Esophagus (tissue), 2 donors: ENCODE measurements at regions not wholly inside any gene's neighbourhood (a gene's known extent, or its start where the extent isn't known, plus 50 kb on each side); places are given as distances from the start of the nearest gene placed in this dataset.

Experiments
- H3K27ac ChIP-seq, 2 donors: one replicate each; pipeline ENCODE4 v1.5.1; 2013; ENCODE audit warnings: low read depth in 2 of 2, mild to moderate bottlenecking in 2 of 2, inconsistent platforms in 1 of 2, low read length in 1 of 2, moderate library complexity in 1 of 2
- H3K27me3 ChIP-seq, 2 donors: one replicate each; pipeline ENCODE4 v1.6.1; 2013; ENCODE audit warnings: low read length in 2 of 2, control low read depth in 1 of 2, mild to moderate bottlenecking in 1 of 2; ENCODE audit not compliant: insufficient read depth in 2 of 2, control insufficient read depth in 1 of 2
- H3K36me3 ChIP-seq, 2 donors: one replicate each; pipeline ENCODE4 v1.6.1; 2013; ENCODE audit warnings: low read length in 1 of 2; ENCODE audit not compliant: control insufficient read depth in 2 of 2, insufficient read depth in 2 of 2
- H3K4me1 ChIP-seq, 2 donors: one replicate each; pipeline ENCODE4 v1.6.1; 2013; ENCODE audit warnings: low read length in 1 of 2; ENCODE audit not compliant: control insufficient read depth in 2 of 2, insufficient read depth in 2 of 2
- H3K4me3 ChIP-seq, 2 donors: one replicate each; pipeline ENCODE4 v1.5.1; 2013; ENCODE audit warnings: low read length in 2 of 2, mild to moderate bottlenecking in 2 of 2, low read depth in 1 of 2, moderate library complexity in 1 of 2
- H3K9me3 ChIP-seq, 2 donors: one replicate each; pipeline ENCODE4 v1.6.1; 2013; ENCODE audit warnings: mild to moderate bottlenecking in 2 of 2, low read depth in 1 of 2, low read length in 1 of 2, moderate library complexity in 1 of 2; ENCODE audit not compliant: control insufficient read depth in 2 of 2, insufficient read depth in 1 of 2
- WGBS, 2 donors: extraction: QIAGEN DNeasy Blood & Tissue Kit; methylation state at CpG; one replicate each; pipeline ENCODE4 v1.1.7; 2013; 5-methylcytosine and 5-hydroxymethylcytosine counted together
- donor health status: healthy with polysubstance abuse.
- donor health status: Bipolar disorder and iron deficiency.

DNA sequence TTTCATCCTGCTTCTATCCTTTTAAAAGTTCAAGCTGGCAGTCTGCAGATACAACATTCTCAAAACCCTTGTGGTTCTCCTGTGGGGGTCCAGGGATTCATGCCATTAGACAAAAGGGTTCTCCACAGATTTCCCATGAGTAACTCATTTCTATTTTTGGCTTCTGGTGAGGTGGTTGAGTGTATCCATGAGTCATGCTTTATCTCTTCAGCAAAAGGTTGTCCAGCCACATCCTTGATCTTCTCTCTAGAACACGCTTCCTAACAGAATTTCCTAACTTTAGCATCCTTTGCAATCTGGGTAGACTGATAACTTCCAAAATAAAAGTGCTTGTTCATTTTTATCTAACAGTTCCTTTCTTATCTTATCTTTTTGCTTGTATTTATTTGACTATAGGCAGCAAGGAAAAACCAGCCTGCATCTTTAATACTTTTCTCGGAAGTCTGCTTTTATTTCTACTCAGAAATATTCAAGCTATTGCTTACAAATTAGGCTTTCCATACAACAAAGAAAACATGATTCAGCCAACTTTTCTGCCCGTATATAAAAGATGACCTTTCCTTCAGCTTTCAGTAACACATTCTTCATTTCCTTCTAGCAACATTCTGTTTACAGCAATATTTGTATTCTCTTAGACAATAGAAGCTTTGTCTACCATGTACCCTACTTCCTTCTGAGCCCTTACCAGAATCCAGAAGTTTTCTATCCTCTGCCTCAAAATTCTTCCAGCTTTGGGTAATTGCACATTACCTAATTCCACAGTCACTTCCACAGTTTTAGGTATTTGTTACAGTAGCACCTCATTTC is 79.3 kb upstream of the IL6 start:
- Histone ChIP-seq H3K27me3 (no peaks in the 10 kb centered on the region), H3K9me3 (peaks cover 4 to 6% of the 10 kb centered on the region in 2 donors), H3K4me3 (no peak overlapping the region), H3K36me3 (no peaks in the 10 kb centered on the region), H3K4me1 (no peaks in the 10 kb centered on the region), H3K27ac (no peak overlapping the region)
- WGBS, 2 donors: 72 to 78% methylated on average over 3 of the region's 3 CpGs

DNA sequence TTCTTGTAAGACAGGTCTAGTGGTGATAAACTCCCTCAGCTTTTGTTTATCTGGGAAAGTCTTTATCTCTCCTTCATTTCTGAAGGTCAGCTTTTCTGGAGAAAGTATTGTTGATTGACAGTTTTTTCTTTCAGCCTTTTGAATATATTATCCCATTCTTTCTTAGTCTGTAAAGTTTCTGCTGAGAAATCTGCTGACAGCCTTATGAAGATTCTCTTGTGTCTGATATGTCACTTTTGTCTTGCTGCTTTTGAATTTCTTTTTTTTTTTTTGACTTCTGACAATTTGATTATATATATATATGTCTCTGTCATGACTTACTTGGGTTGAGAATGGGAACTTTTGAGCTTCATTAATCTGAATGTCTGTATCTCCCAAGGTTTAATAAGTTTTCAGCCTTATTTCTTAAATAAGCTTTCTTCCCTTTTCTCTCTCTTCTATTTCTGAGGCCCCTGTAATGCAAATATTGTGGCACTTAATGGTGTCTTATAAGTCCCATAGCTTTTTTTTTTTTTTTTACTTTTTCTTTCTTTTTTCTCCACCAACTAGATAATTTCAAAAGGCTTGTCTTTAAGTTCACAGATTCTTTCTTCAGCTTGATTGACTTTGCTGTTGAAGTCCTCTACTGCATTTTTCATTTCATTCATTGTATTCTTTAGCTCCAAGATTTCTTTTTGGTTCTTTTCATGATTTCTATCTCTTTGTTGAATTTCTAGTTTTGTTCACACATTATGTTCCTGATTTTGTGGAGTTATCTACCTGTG is 81.4 kb upstream of the IL6 start:
- no peaks in the 10 kb centered on the region for H3K36me3 ChIP-seq
- H3K4me1 ChIP-seq: no peaks in the 10 kb centered on the region
- no peaks in the 10 kb centered on the region for H3K27me3 ChIP-seq
- no peak overlapping the region for H3K4me3 ChIP-seq
- H3K27ac ChIP-seq: no peak overlapping the region
- H3K9me3 ChIP-seq: peaks cover 4 to 6% of the 10 kb centered on the region in 2 donors

DNA sequence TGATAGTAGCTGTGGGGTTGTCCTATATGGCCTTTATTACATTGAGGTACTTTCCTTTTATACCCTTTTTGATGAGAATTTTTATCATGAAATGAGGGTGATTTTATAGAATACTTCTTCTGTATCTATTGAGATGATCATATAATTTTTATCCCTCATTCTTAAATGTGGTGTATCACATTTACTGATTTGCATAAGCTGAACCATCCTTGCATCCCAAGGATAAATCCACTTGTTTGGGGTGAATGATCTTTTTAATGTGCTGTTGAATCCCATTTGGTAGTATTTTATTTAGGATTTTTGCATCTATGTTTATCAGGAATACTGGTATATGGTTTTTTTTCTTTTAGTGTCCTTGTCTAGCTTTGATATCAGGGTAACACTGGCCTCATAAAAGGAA is 84.5 kb upstream of the IL6 start:
- no peaks in the 10 kb centered on the region for H3K4me1 ChIP-seq
- H3K27ac ChIP-seq: no peak overlapping the region
- no peaks in the 10 kb centered on the region for H3K36me3 ChIP-seq
- no peaks in the 10 kb centered on the region for H3K27me3 ChIP-seq
- no peak overlapping the region for H3K4me3 ChIP-seq
- H3K9me3 ChIP-seq: peaks cover 4 to 6% of the 10 kb centered on the region in 2 donors

DNA sequence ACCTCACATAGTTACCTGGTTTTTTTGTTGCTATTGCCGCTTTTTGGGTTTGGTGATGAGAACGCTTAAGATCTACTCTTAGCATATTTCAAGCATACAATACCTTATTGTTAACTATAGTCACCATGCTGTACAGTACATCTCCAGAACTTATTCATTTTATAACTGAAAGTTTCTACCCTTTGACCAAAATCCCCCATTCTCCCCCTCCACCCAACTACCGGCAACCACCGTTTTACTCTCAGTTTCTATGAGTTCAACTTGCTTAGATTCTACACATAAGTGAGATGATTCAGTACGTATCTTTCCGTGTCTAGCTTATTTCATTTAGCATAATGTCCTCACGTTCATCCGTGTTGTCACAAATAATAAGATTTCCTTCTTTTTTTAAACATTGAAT is 86.7 kb upstream of the IL6 start:
- Histone ChIP-seq H3K9me3 (peaks cover 0 to 2% of the 10 kb centered on the region in 2 donors), H3K27me3 (no peaks in the 10 kb centered on the region), H3K27ac (no peak overlapping the region), H3K36me3 (no peaks in the 10 kb centered on the region), H3K4me3 (no peak overlapping the region), H3K4me1 (no peaks in the 10 kb centered on the region)
- 83 to 85% methylated on average over 8 of the region's 8 CpGs for WGBS, 2 donors

DNA sequence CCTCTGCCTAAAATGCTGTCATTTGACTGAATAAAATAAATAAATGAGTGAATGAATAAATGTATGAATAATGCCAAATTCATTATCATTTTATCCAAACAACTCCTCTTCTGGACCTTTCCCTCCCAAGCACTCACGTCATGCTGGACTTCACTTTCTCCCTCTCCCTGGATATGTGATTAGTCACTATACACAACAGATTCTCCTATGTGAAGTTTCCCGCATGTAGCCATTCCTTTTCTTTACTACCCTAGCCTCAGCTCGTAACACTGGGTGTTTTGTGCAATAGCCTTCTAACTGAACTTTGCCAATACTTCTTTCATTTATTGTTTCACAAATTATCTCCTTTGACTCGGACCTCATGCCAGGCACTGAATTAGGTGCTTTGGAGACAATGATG is 87.6 kb upstream of the IL6 start:
- Histone ChIP-seq H3K4me1 (no peaks in the 10 kb centered on the region), H3K27ac (no peak overlapping the region), H3K9me3 (peaks cover 0 to under 1% of the 10 kb centered on the region in 2 donors), H3K4me3 (no peak overlapping the region), H3K36me3 (no peaks in the 10 kb centered on the region), H3K27me3 (no peaks in the 10 kb centered on the region)
- 76 to 80% methylated on average over 4 of the region's 4 CpGs for WGBS, 2 donors

DNA sequence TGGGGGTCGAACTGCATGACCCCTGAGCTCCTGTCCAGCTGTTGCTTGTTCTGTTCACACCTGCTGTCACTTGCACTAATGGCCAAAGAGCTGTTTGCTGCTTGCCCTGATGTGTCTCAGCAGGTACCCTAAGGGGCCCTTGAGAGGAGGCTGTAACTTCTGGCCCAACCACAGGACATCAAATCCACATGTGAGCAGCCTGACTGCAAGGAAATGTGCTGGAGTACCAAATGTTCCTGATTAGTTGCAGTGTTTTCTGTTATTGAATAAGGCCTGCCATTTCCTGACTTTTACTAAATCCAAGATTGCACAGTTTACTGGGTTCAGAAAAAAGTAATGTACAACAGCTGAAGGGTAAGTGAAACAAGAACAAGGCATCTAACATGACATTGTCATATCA is 91.7 kb upstream of the IL6 start:
- no peaks in the 10 kb centered on the region for H3K36me3 ChIP-seq
- no peaks in the 10 kb centered on the region for H3K4me1 ChIP-seq
- H3K27ac ChIP-seq: no peak overlapping the region
- no peaks in the 10 kb centered on the region for H3K27me3 ChIP-seq
- WGBS, 2 donors: 66 to 71% methylated on average over 1 of the region's 1 CpG
- H3K4me3 ChIP-seq: no peak overlapping the region
- no peaks in the 10 kb centered on the region for H3K9me3 ChIP-seq

DNA sequence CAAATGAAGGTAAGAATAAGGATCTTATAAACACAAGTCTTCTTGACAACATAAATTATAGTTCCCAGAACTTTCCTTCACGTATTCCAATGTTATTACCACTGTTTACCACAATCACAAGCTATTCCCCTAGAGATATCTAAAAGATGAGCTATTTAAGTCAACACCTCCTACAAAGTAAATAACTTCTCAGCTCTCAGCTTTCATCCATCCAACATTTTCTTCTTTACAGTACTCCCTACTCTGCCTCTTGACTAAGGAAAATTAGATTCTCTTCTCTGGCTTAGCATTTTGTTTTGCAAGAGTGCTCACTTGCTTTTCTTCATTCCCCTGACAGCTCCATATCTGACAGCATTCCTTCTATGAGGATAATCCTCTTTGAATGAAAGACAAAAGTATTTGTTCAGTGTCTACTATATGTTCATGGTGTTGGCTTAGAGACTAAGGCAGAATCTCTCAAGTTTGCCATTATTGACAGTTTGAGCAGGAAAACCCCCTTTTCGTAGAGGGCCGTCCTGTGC is 93.0 kb upstream of the IL6 start:
- H3K9me3 ChIP-seq: no peaks in the 10 kb centered on the region
- H3K36me3 ChIP-seq: no peaks in the 10 kb centered on the region
- no peak overlapping the region for H3K4me3 ChIP-seq
- H3K27me3 ChIP-seq: no peaks in the 10 kb centered on the region
- no peak overlapping the region for H3K27ac ChIP-seq
- WGBS, 2 donors: 58 to 66% methylated on average over 3 of the region's 3 CpGs
- H3K4me1 ChIP-seq: no peaks in the 10 kb centered on the region

DNA sequence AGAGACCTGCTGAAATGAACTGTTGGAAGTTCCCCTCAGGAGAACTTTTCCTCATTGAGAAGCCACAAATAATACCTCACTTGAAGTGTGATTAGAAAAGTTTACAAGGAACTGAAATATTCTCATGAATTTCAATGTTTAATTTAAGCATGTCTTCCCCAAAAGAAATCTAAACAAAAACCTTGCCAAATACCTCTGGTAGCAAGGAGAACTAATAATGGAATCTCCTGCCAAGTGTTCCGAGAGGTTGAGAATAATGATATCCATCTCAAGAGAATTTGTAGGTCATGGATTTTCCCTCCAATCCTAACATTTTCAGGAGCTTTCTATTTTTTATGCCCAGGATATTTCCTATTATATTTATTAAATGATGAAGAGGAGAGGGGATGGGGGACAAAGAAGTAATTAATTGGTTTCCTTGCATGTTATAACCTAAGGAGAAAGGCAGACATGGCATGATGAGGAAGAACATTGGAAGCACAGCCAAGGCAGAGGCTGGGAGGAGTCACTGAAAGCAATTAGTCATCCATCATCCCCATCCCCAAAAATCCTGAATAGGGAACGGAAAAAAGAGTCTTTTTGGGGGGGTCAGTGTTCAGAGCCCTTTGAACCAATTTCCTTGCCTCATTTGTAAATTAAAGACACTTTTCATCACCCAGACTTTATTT is 93.6 kb upstream of the IL6 start:
- H3K4me3 ChIP-seq: no peak overlapping the region
- H3K27me3 ChIP-seq: no peaks in the 10 kb centered on the region
- WGBS, 2 donors: 26 to 35% methylated on average over 2 of the region's 2 CpGs
- H3K36me3 ChIP-seq: no peaks in the 10 kb centered on the region
- H3K9me3 ChIP-seq: no peaks in the 10 kb centered on the region
- no peaks in the 10 kb centered on the region for H3K4me1 ChIP-seq
- H3K27ac ChIP-seq: no peak overlapping the region

DNA sequence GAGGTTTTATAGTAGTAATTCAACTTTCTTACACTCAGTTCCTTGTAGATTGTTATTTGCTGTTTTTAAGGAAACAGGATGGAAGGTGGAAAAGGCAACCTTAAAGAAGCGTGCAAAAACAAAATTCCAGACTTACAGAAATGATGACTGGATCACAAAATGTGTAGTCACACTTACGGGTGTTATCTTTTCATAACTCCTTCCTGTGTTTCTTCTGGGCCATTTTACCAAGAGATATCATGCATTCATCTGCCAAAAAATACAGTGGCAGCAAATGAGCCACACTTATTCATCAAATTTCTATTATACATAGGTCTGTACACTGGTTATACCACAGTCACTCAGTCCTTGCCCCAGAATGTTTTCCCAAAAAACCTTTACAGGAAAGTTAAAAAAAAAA is 94.3 kb upstream of the IL6 start:
- Histone ChIP-seq H3K4me3 (no peak overlapping the region), H3K36me3 (no peaks in the 10 kb centered on the region), H3K4me1 (no peaks in the 10 kb centered on the region), H3K27ac (no peak overlapping the region), H3K9me3 (no peaks in the 10 kb centered on the region), H3K27me3 (no peaks in the 10 kb centered on the region)
- 70 to 71% methylated on average over 2 of the region's 2 CpGs for WGBS, 2 donors
